Epithelial cell of proximal tubule (primary cell): ENCODE measurements at regions not wholly inside any gene's neighbourhood (a gene's known extent, or its start where the extent isn't known, plus 50 kb on each side); places are given as distances from the start of the nearest gene placed in this dataset.

Source experiments
- DNase-seq: peaks from one replicate; pipeline ENCODE4 v3.0.0-alpha.2; 2011; ENCODE audit warnings: low read depth
- H3K4me3 ChIP-seq: 2 replicates; pipeline ENCODE4 v1.5.1; 2011; ENCODE audit warnings: low read depth, mild to moderate bottlenecking, low read length
- CTCF ChIP-seq: conservative IDR thresholded peaks from 2 replicates; pipeline ENCODE4 v1.5.1; 2012; ENCODE audit warnings: low read depth, mild to moderate bottlenecking, low read length

GRCh38 chr9:27659001-27659400 lies 85.7 kb upstream of the C9orf72 start:
- DNase-seq = no peak
- no peak for TF ChIP-seq CTCF
- H3K4me3 ChIP-seq = no peak overlapping the region

- no peak for DNase-seq
- no peak for TF ChIP-seq CTCF
- no peak overlapping the region for H3K4me3 ChIP-seq
Measured at GRCh38 chr9:27659571-27659970, 86.3 kb upstream of the C9orf72 start.

GRCh38 chr9:27660148-27660547 lies 86.9 kb upstream of the C9orf72 start:
- DNase-seq = no peak
- TF ChIP-seq CTCF = no peak
- no peak overlapping the region for H3K4me3 ChIP-seq

GRCh38 chr9:27663526-27663925 lies 90.2 kb upstream of the C9orf72 start:
- DNase-seq = no peak
- TF ChIP-seq CTCF = no peak
- no peak overlapping the region for H3K4me3 ChIP-seq

- TF ChIP-seq CTCF = no peak
- no peak for DNase-seq
- H3K4me3 ChIP-seq = no peak overlapping the region
Measured at GRCh38 chr9:27664121-27664779, 91.0 kb upstream of the C9orf72 start.

- DNase-seq = no peak
- no peak for TF ChIP-seq CTCF
- H3K4me3 ChIP-seq = no peak overlapping the region
Measured at GRCh38 chr9:27665136-27665535, 91.9 kb upstream of the C9orf72 start.

- no peak for DNase-seq
- H3K4me3 ChIP-seq = no peak overlapping the region
- no peak for TF ChIP-seq CTCF
Measured at GRCh38 chr9:27668280-27668679, 95.0 kb upstream of the C9orf72 start.
